NCI-H1694 (cell line): ENCODE measurements at regions not wholly inside any gene's neighbourhood (a gene's known extent, or its start where the extent isn't known, plus 50 kb on each side); places are given as distances from the start of the nearest gene placed in this dataset.

Experiments used
- DNase-seq: peaks from one replicate; lab custom pipeline; 2025; lab: John Stamatoyannopoulos, UW

GRCh38 chr4:180057891-180058671, 2185.1 kb upstream of the TENM3 start:
- no peak for DNase-seq

DNA sequence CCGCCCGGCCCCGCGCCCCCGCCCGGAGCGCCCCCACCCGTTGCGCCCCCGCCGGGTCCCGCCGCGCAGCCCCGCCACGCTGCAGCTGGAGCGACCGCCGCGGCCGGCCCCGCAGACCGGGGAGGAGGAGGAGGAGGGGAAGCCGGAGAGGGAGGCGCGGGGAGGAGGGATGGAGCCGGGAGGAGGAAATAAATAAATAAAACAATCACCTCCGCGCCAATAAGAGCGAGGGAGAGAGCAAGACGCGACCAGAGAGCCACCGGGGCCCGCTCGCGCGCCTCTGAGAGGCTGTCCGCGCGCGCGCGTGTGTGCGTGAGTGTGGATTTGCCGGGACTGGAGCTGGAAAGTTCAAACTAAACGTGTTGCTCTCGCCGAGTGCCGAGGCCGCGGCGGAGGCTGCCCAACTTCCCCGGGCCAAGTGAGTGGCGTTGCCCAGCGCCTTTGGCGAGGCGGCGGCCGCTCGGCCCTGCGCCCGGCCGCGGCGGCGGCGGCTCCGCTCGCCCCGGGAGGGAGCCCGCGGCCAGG, 2184.4 kb upstream of the TENM3 start:
- DNase-seq: no peak

DNA sequence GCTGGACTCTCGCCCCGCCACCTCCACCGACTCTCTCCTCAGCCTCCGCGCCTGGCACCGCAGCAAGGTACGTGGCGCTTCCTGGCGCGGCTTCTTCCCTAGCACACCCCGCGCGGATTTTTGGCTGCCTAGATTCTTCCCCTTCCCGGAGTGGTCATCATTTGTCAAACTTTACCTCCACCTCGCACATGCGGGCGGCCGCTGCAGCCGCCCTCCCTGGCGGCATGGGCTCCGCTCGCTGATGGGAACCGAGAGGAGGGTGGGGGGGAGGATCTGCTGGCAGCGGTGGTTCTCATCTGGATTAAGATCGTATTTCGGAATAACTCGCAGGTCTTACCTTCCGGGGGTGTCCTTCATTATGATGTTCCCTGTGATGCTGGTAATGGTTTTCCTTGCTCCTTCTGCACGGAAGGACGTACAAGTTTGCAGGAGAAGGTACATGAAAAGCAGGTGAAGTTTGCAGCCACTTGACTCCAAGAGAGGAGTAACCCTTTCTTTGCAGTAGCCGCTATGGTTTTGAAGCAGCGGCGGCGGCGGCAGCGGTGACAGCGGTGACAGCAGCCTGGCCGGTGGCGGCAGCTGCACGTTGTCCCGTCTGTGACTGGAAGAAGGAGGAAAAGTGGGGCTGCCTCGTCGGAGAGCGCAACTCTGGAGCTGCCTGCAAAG, 2183.9 kb upstream of the TENM3 start:
- no peak for DNase-seq

DNA sequence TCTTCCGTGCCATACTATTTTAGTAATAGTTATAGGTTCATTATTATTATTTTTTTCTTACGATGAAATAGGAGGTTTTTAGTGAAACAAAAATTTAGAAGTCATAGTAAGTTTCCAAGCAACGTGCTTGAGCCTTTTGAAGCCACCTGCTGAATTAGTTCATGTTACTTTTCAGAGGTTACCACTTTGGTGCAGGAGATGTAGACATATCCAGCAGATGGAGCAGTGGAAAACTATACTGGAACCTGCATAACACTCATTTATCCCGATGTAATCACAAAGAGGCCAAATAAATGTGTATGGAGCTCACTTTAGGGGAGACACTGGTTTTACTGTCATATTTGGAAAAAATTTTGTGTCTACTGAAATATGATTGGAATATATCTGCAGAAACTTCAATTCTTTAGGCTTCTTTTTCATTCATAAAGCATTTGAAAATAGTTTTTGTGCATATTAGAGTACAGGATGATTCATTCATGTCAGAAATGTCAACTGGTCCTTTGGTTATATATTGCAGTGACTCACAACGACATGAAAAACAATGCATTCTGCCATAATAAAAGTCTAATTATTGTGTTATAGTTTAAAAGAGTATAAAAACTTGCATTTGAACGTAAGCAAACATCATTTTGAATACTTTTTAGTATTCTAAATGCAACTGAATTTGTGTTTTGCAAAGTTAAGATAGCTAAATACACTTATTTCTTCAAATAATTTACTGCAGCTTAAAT, 2182.9 kb upstream of the TENM3 start:
- DNase-seq: no peak

GRCh38 chr4:180081072-180081471, 2162.1 kb upstream of the TENM3 start:
- DNase-seq: no peak

- no peak for DNase-seq
Measured at GRCh38 chr4:180084561-180084960, 2158.6 kb upstream of the TENM3 start.

- DNase-seq: no peak
Measured at GRCh38 chr4:180086480-180087190, 2156.6 kb upstream of the TENM3 start.

DNA sequence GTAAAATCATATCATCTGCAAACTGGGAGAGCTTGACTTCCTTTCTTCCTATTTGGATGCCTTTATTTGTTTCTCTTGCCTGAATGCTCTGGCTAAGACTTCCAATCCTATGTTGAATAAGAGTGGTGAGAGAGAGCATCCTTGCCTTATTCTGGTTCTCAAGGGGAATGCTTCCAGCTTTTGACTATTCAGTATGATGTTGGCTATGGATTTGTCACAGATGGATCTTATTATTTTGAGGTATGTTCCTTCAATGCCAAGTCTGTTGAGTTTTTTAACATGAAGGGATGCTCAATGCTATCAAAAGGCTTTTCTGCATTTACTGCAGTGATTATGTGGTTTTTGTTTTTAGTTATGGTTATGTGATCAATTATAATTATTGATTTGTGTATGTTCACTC, 2144.6 kb upstream of the TENM3 start:
- no peak for DNase-seq

DNA sequence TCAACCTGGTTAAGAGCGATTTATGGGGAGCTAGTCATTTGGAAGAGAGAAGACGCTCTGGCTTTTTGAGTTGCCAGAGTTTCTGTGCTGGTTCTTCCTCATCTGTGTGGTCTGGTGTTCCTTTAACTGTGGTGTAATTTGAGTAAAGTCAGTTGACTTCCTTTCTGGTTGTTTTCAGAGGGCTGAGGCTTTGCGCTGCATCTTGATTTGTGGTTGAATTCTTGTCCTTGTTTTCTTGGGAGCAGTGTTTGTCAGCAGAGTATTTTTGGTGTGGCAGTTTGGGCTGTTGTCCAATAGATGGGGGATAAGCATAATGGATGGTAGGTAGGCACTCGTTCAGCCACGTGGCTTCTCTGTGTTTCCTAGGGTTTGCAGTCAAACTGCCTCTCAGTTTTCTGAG, 2143.2 kb upstream of the TENM3 start:
- no peak for DNase-seq

DNA sequence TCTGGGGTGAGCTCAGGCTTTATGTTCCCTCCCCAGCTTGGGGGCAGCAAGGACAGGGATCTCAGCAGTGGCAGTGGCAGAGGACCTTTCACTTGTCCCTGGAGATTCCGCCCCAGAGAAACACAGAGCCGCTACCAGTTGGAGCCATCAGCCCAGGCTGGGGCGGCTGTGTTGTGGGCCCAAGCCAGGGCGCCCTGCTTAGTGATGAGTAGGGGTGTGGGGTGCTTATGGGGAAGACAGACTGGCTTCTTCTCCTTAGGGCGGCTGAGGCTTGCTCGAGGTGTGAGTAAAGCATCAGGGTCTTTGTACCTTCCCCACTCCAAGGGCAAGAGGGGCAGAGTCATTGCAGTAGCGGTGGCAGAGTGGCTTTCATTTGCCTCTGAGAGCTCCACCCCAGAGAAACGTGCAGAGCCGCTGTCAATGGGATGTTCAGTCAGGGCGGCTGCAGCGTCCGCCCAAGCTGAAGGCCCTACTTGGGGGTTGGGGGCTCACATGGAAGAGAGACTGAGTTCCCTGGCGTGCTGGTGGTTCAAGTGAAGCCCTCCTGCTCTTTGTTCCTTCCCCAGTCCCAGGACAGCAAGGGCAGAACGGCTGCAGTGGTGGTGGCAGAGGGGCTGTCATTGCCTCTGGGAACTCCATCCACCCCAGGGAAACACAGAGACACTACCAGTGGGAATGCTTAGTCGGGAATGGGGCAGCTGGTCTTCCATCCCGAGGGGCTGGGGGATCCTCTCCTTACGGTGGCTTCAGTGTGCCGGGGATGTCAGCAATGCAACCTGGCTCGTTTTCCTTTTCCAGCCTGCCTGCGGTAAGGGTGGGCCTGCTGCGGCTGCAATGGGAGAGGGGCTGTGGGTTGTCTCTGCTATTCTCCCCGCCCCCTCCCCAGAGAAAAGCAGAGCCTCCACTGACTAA, 2142.5 kb upstream of the TENM3 start:
- DNase-seq: no peak

GRCh38 chr4:180101348-180102083, 2141.7 kb upstream of the TENM3 start:
- no peak for DNase-seq

DNA sequence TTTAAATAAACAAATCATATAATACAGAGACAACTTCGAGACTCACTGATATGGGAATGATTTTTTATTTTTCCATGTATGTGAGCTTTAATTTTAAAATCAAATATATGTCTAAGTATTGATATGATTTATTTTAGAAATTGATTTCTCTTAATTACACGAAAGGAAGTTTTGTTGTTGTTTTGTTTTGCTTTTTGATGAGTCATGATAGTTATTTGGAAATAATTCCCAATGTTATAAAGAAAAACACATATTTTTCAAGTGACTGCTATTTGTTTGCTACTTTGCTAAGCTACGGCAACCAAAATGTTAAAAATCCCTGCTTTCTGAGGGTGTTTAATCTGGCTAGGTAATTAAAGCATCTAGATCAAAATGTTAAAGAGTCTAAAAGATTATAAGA, 2139.4 kb upstream of the TENM3 start:
- no peak for DNase-seq

- DNase-seq: no peak
Measured at GRCh38 chr4:180105362-180105761, 2137.8 kb upstream of the TENM3 start.

GRCh38 chr4:180106122-180106521, 2137.1 kb upstream of the TENM3 start:
- no peak for DNase-seq

DNA sequence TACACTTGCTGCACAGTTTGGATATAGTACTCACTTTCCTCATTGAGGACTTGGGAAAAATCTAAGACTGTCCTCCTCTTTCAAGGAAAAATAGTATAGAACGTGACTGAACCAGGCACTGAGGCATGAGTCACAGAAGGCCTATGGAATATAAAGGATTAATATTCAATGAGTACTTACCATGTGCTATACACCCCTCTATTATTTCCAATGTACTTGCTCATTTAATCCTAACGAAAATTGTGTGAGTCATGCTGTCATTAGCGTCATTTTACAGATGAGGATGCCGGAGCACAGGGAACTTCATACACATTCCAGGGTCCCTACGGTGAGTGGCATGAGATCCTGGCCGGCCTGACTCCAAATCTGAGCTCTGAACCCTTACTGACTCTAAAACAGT, 2136.2 kb upstream of the TENM3 start:
- no peak for DNase-seq

- no peak for DNase-seq
Measured at GRCh38 chr4:180116840-180117239, 2126.4 kb upstream of the TENM3 start.

DNA sequence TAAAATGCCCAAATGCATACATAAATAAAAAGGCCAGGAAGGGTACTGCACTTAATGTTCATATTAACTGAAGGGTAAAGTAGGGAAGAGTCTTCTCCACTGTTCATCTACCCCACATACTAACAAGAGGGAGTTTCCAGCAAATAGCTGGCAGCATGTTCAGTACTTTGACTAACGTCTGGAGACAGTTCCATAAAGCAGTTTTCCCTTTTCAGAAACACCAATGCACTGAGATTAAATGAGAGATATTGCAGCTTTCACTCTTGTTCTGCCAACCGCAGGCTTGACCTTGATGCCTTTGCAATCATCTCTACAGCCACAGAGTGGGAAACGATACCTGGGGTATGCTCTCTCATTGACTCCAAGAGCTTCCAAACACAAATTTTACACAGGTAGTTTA, 2123.1 kb upstream of the TENM3 start:
- DNase-seq: no peak

DNA sequence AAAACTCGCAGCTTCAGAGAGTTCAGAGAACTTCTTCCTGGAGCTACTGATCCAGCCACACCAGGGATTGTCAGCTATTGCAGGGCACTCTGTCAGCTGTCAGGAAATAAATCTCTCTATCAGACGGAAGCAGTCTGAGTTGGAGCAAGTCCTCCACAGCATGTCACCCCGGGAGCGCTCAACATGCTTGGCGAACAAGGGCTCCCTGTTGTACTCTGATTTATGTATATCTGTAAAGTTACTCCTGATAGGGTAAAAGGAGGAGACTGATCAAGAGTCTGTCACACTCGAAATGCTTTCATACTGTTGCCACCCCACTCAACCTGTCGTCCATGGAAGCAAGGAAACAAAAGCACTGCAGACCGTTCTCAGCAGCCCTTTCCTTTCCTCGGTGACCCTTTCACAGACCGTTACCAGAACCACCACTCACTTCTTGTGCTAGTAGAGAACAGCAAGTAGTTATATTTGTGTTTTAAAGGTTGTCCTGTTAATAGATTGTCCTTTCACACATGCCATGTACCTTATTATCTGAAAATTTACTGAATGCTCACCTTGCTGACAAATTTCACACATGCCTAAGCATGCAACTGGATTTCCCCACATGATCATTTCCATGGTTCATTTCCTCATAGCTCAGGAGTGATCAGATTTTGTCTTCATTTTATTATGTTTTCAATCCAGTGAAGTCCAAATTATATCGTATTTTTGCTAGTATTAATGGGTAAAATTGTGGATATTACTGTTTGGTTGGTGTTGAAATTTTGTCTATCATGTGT, 2108.9 kb upstream of the TENM3 start:
- no peak for DNase-seq

DNA sequence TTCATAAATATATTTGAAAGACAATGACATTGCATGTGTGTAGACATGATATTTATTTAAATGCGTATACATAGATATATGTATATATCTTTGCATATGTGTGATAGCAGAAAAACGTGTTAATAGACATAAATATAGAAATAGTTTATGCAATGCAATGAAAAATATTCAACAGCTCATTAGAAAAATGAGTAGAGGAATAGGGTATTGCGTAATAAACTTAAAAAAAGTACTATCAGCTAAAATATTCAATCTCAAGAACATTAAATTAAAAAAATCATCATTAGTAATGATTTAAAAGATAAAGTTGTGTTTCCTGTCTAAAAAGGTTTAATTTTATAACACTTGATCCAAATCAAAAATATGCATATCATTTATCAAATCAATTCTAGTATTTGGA, 2101.5 kb upstream of the TENM3 start:
- no peak for DNase-seq

DNA sequence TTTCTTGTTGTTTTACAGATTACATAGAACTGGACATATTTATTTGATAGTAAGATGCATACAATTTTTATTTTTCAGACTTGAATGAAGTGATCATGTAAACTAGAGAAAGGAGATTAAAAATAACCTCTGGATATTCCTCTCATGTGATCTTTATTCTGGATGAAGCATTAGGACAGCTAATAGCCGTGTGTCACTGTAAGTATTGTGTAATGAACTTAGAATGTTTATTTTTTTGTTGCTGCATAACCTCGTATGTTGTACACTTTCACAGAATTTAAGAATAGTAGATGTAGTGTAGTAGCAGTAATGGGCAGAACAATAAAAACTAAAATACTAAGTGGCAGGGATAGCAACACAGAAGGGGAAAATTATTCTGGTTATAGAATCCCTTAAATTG, 2094.5 kb upstream of the TENM3 start:
- DNase-seq: no peak
